HG02678 (cell line): ENCODE measurements at regions not wholly inside any gene's neighbourhood (a gene's known extent, or its start where the extent isn't known, plus 50 kb on each side); places are given as distances from the start of the nearest gene placed in this dataset.
A peak's percentile ranks its signal among the peaks of the same experiment; 100 is the strongest.

Source experiments
- ATAC-seq: cut with Tn5 transposase; IDR thresholded peaks from one replicate; pipeline ENCODE4 v1.9.1; 2021; ENCODE audit warnings: mild to moderate bottlenecking, moderate library complexity; ENCODE audit not compliant: unreplicated experiment

GRCh38 chr5:124665035-124665434 lies 81.4 kb downstream of the ZNF608 start:
- no peak for ATAC-seq

DNA sequence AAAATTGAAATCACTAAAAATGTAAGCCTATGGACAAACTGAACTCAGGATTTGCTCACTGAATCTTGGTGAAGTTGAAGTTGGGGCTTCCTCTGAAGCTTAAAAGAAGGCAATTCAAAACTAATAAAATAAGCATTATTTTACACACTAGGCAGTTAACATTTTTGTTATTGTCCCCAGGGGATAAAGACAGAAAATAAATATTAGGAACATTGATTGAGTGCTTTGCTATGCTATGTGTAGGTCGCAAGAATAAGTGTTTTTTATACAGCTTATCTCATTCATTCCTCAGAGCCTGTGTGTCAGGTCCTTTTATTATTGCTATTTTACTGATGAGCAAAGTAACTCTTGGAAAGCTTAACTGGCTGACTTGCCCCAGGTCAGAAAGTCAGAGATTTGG lies 82.2 kb downstream of the ZNF608 start:
- no peak for ATAC-seq

GRCh38 chr5:124663101-124663506 lies 83.3 kb downstream of the ZNF608 start:
- ATAC-seq, result no peak

DNA sequence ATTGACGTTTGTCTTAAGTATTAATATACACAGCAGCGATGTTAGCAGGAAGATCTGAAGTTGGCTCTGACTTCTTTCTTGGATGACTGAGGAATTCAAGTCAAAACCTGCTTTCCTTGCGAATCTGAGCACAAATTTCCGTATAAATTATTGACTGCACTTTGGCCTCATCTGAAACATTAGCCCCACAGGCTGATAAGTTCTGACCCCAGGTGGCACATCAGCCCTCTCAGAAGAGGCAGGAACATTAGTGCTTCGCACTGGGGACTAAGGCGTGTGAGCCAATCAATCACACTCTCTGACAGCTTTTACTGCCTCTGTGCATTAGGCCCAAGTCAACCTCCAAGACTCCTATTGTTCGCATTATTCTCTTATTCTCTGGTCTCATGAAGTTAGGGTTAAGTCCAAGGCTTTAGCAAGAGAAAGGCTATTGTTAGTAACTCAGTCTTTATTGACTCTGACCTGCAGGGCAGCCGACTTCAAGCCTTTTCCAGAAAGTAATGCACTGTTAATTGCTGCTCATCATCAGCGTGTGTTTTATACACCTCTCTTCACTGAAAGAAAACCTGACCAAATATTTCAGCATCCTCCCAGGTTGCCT lies 84.2 kb downstream of the ZNF608 start:
- no peak for ATAC-seq

GRCh38 chr5:124661317-124662141 lies 84.9 kb downstream of the ZNF608 start:
- no peak for ATAC-seq

GRCh38 chr5:124660229-124661093 lies 86.0 kb downstream of the ZNF608 start:
- ATAC-seq, result no peak

DNA sequence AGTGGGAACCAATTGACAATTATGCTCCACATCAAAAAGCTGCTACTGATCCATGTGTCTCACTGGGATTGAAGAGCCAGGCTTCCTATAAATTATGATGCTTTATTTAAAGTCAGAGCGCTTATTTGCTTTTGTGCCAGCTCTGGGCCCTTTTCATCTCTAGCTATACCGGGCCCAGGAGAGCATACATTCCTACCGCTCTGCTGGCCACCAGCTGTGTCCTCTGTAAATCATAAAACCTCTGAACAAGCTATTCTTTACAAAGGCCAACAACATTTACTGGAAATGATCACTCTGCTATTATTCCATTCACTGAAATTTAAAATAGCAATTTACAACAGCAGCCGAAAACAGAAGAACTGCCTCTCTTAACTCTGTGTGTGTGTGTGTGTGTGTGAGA lies 86.6 kb downstream of the ZNF608 start:
- no peak for ATAC-seq

DNA sequence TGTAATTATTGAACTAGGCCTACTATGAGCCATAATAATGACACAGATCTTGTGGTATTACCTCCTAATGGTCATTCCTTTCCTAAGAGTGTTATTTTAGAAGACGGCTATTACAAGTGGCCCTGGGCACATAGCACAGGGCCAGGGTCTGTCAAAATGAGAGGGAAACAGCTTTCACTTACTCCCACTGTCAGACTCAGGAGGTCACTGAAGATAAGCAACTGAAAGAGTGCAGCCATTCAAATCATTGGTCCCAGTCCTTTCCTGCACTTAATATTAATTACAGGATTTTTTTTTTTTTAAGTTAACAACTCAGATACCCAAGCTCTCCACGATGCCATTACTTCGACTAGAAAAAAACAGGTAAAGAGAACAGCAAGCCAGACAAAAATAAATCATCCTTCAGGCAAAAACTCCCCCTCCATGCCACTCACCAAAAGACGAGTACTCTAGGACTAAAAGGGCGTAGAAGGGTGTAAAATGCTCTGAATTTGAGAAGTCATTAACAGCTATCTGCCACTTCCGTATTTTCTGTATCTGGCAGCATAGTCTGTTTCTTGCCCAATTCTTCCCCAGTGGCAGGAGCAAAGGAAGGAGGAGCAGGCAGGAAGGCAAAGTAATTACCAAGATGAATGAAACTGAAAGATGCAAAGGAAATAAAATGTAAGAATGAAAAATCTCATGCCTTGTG lies 87.4 kb downstream of the ZNF608 start:
- no peak for ATAC-seq

DNA sequence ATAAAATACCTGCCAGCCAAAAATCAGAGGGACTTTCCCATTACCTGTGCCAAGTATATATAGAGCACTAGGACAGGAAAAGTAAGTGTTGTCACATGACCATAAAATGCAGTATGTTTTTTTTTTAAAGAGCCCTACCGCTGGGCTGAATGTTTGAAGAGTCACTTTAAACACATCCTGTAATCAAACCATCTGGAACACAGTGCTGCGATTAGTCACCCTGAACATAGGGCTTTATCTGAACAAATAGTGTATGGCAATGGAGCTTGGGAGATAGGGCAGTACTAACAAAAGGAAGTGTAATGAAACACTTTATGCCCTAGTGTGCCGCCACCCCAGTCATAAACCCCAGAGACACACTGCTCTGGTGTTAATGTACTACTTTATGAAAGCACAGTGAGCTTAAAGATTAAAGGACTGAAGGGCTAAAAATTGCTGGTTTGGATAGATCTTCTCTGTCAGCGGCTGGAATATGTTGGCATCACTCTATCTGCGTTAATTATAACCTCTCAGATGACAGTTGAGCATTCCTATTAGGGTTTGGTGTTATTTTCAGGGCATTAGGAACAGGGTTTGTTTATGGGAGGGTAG lies 90.4 kb downstream of the ZNF608 start:
- ATAC-seq, result no peak

DNA sequence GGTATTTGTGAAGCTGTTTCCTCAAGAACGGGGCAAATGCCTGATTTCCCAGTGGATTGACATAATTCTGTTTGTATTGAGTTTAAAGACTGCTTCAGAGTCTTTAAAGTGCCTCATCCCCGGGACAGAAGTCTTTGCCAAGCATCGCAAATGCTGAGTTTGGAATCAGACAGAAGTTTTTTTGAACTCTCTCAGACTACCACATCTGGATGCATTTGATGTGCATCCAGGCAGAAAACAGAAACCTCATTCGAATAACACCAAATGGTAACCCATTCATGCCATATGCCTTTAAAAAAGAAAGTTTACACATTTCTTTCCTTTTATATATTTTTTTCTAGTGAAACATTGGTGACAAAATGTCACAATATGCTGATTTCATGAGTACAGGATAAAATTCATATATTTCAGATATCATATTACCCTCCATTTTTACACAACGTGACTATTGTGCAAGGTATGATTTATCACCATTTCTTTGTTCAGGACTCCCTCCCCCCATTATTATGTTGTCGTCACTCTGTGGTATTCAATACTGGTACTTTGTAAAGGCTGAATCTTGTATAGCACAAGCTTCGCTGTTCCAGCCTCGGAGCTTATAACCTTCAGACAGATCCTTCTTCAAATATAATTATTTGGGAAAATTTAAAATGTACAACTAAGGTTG lies 91.1 kb downstream of the ZNF608 start:
- ATAC-seq, result no peak

GRCh38 chr5:124654418-124654817 lies 92.0 kb downstream of the ZNF608 start:
- no peak for ATAC-seq

GRCh38 chr5:124653666-124654065 lies 92.8 kb downstream of the ZNF608 start:
- ATAC-seq, result no peak

DNA sequence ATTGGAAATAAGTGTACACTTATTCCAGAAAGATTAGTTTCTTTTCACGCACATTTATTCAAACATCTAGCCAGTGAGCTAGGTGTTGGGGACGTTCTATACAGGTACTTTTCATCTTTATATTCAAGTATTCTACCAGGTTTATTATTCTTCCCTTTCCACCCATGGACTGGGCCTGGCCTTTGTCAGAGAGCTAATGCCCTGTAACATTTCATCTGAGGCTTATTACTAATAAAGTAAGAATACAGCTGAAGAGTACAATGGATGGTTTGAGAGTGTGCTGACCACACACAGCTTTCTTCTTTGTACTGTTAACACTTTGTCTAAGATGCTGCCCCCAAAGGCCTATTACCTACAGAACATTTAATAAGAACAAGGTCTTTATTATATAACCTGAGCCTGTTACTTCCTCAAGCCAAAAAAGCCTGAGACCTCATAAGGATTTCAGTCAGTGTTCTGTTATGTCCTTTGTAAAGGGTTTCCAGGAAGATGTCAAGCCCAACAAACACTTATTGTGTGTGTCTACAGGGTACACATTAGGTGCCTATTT lies 93.5 kb downstream of the ZNF608 start:
- no peak for ATAC-seq

- ATAC-seq, result no peak
Observed at GRCh38 chr5:124652514-124652819, 94.0 kb downstream of the ZNF608 start.

- ATAC-seq, result peak; percentile 21
Observed at GRCh38 chr5:124651663-124652513, 94.6 kb downstream of the ZNF608 start.

GRCh38 chr5:124650951-124651662 lies 95.3 kb downstream of the ZNF608 start:
- ATAC-seq, result no peak

GRCh38 chr5:124650147-124650561 lies 96.3 kb downstream of the ZNF608 start:
- ATAC-seq, result peak; percentile 68

DNA sequence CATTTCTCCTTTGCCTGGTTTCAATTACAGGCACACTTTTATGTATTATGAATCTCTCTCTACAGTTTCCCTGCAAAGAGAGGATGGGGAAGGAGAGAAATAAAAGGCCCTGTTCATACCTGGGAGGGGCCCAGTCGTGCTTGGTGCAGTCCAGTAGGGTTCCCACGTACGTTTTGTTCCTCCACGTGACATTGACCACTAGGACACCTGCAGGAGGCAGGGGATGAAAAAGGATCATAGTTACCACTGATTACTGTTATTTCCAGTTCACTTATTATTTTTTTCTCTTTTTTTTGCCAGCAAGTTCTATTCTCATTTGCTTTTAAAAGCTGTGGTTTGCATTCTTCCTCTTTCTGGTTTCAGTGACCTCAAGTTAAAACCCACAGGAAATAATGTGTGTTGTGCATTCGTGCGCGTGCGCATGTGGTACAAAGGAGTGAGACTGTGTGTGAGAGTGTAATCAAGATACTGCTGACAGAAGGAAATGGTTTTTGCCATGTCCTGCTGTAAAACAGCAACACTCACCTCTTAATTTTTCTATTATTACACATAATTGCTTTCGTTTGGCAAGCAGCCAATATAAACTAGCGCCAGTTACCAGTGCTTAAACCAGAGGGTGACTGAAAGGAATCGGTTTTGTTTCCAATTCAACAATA lies 96.8 kb downstream of the ZNF608 start:
- peak; percentile 78 for ATAC-seq
